OCI-LY3 (cell line): ENCODE measurements at regions not wholly inside any gene's neighbourhood (a gene's known extent, or its start where the extent isn't known, plus 50 kb on each side); places are given as distances from the start of the nearest gene placed in this dataset.

ENCODE experiments used
- EZH2phosphoT487 ChIP-seq: fragments of 200-600 bp; shearing (Covaris generic); IDR thresholded peaks from 2 replicates; pipeline ENCODE4 v1.6.1; 2018; ENCODE audit warnings: antibody characterized with exemption, mixed run types, low read depth
- TF ChIP-seq, protein P1 (sequence below): fragments of 200-600, 300-600 bp; sonication (generic); IDR thresholded peaks from 2 replicates; pipeline ENCODE4 v1.5.1; 2014; ENCODE audit warnings: antibody characterized with exemption, low read length, low read depth

DNA sequence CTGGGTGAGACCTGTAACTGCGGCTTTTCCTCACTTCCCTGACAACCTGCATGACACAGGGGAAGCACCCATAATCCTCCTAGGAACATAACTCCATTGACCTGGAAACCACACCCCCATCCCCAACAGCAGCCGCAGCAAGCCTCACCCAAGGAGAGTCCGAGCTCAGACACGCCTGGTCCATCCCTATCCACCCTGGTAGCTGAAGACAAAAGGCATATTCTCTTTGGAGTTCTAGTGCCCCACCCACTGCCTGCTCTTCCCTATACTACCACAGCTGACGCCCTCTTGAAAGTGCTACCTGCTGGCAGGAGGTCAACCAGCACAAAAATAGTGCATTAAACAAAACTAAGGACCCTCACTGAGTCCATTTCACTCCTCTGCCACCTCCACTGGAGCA, 1080.9 kb upstream of the IGFBP7 start:
- TF ChIP-seq EZH2phosphoT487, result no peak
- TF ChIP-seq, protein P1, sequence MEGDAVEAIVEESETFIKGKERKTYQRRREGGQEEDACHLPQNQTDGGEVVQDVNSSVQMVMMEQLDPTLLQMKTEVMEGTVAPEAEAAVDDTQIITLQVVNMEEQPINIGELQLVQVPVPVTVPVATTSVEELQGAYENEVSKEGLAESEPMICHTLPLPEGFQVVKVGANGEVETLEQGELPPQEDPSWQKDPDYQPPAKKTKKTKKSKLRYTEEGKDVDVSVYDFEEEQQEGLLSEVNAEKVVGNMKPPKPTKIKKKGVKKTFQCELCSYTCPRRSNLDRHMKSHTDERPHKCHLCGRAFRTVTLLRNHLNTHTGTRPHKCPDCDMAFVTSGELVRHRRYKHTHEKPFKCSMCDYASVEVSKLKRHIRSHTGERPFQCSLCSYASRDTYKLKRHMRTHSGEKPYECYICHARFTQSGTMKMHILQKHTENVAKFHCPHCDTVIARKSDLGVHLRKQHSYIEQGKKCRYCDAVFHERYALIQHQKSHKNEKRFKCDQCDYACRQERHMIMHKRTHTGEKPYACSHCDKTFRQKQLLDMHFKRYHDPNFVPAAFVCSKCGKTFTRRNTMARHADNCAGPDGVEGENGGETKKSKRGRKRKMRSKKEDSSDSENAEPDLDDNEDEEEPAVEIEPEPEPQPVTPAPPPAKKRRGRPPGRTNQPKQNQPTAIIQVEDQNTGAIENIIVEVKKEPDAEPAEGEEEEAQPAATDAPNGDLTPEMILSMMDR, result no peak
